ENCODE measurements at regions not wholly inside any gene's neighbourhood (a gene's known extent, or its start where the extent isn't known, plus 50 kb on each side); places are given as distances from the start of the nearest gene placed in this dataset.
"Not testable (repeated sequence)": the region's sequence is repeated elsewhere in the genome, so short reads cannot be mapped to it uniquely, and the experiment has no call there.

- peak; percentile 34 for DNase-seq (ENCODE audit: low read depth)
These were observed 63.2 kb upstream of the SNX19 start for GRCh38 chr11:130979386-130979972.

- DNase-seq (ENCODE audit: low read depth) = no peak
These were observed 64.0 kb upstream of the SNX19 start for GRCh38 chr11:130980071-130980862.

- not testable (repeated sequence) for DNase-seq (ENCODE audit: low read depth)
These were observed 68.0 kb upstream of the SNX19 start for GRCh38 chr11:130984241-130984640.

- peak; percentile 2 for DNase-seq (ENCODE audit: low read depth)
These were observed 76.5 kb upstream of the SNX19 start for GRCh38 chr11:130992788-130993187.

GRCh38 chr11:130994043-130994442 lies 77.8 kb upstream of the SNX19 start:
- no peak for DNase-seq (ENCODE audit: low read depth)

GRCh38 chr11:130995266-130995665 lies 79.0 kb upstream of the SNX19 start:
- peak; percentile 3 for DNase-seq (ENCODE audit: low read depth)

GRCh38 chr11:130997278-130997677 lies 81.0 kb upstream of the SNX19 start:
- DNase-seq (ENCODE audit: low read depth) = no peak

- DNase-seq (ENCODE audit: low read depth) = peak; percentile 50
These were observed 82.8 kb upstream of the SNX19 start for GRCh38 chr11:130999086-130999485.

- DNase-seq (ENCODE audit: low read depth) = peak; percentile 91
These were observed 83.9 kb upstream of the SNX19 start for GRCh38 chr11:130999992-131000770.

- DNase-seq (ENCODE audit: low read depth) = no peak
These were observed 85.9 kb upstream of the SNX19 start for GRCh38 chr11:131002145-131002544.

GRCh38 chr11:131005829-131006228 lies 89.5 kb upstream of the SNX19 start:
- DNase-seq (ENCODE audit: low read depth) = no peak

- peak; percentile 51 for DNase-seq (ENCODE audit: low read depth)
These were observed 108.7 kb upstream of the SNX19 start for GRCh38 chr11:131025020-131025419.

GRCh38 chr11:131025421-131026125 lies 109.3 kb upstream of the SNX19 start:
- DNase-seq (ENCODE audit: low read depth) = peak; percentile 49

GRCh38 chr11:131027491-131027890 lies 111.2 kb upstream of the SNX19 start:
- DNase-seq (ENCODE audit: low read depth) = peak; percentile 34

- peak; percentile 94 for DNase-seq (ENCODE audit: low read depth)
These were observed 116.9 kb upstream of the SNX19 start for GRCh38 chr11:131033151-131033651.

- no peak for DNase-seq (ENCODE audit: low read depth)
These were observed 120.2 kb upstream of the SNX19 start for GRCh38 chr11:131036514-131036913.

GRCh38 chr11:131037873-131038272 lies 121.6 kb upstream of the SNX19 start:
- DNase-seq (ENCODE audit: low read depth) = peak; percentile 42

- peak; percentile 63 for DNase-seq (ENCODE audit: low read depth)
These were observed 122.3 kb upstream of the SNX19 start for GRCh38 chr11:131038597-131038996.

- no peak for DNase-seq (ENCODE audit: low read depth)
These were observed 125.2 kb upstream of the SNX19 start for GRCh38 chr11:131041331-131042040.

GRCh38 chr11:131042041-131042390 lies 125.7 kb upstream of the SNX19 start:
- DNase-seq (ENCODE audit: low read depth) = no peak

GRCh38 chr11:131043251-131043650 lies 127.0 kb upstream of the SNX19 start:
- DNase-seq (ENCODE audit: low read depth) = no peak

Data from RPMI7951 (cell line).